ENCODE measurements at regions not wholly inside any gene's neighbourhood (a gene's known extent, or its start where the extent isn't known, plus 50 kb on each side); places are given as distances from the start of the nearest gene placed in this dataset.

DNA sequence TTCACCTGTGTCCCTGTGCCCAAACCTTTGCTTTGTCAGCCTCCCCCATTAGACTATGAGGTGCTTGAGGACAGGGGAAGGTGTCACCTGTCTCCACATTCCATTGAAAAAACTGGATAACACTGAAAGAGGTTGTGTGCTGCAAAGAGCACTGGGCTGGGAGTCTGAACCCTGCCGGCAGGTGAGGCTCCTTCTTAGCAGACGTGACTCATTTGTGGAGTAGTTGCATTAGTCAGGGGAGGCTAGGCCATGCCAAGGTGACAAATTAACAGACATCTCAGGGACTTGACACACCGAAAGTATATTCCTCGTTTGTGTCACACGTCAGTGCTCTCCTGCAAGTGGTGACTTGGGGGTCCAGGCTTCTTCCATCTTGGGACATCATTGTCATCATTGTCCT, 95.9 kb upstream of the STX18 start:
- Histone ChIP-seq H3K9me3 (ENCODE audit: low read depth) (no peaks in the 10 kb centered on the region), H3K36me3 (no peaks in the 10 kb centered on the region), H3K27me3 (no peaks in the 10 kb centered on the region), H3K4me3 (no peak overlapping the region), H3K4me1 (ENCODE audit: low read depth) (peaks cover 21% of the 10 kb centered on the region), H3K27ac (no peak overlapping the region)
- no peak for DNase-seq (ENCODE audit: low read depth in 1 of 2, low spot score in 1 of 2)
- TF ChIP-seq, protein P1, sequence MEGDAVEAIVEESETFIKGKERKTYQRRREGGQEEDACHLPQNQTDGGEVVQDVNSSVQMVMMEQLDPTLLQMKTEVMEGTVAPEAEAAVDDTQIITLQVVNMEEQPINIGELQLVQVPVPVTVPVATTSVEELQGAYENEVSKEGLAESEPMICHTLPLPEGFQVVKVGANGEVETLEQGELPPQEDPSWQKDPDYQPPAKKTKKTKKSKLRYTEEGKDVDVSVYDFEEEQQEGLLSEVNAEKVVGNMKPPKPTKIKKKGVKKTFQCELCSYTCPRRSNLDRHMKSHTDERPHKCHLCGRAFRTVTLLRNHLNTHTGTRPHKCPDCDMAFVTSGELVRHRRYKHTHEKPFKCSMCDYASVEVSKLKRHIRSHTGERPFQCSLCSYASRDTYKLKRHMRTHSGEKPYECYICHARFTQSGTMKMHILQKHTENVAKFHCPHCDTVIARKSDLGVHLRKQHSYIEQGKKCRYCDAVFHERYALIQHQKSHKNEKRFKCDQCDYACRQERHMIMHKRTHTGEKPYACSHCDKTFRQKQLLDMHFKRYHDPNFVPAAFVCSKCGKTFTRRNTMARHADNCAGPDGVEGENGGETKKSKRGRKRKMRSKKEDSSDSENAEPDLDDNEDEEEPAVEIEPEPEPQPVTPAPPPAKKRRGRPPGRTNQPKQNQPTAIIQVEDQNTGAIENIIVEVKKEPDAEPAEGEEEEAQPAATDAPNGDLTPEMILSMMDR (IDR thresholded peaks at IDR 0.05; ENCODE audit: low read depth, low read length): no peak

- H3K4me1 ChIP-seq (ENCODE audit: low read depth): no peaks in the 10 kb centered on the region
- H3K4me3 ChIP-seq: no peak overlapping the region
- no peak overlapping the region for H3K27ac ChIP-seq
- no peak for DNase-seq (ENCODE audit: low read depth in 1 of 2, low spot score in 1 of 2)
- TF ChIP-seq, protein P1 (IDR thresholded peaks at IDR 0.05; ENCODE audit: low read depth, low read length): no peak
- no peaks in the 10 kb centered on the region for H3K27me3 ChIP-seq
- no peaks in the 10 kb centered on the region for H3K9me3 ChIP-seq (ENCODE audit: low read depth)
- no peaks in the 10 kb centered on the region for H3K36me3 ChIP-seq
These were observed 91.6 kb upstream of the STX18 start for GRCh38 chr4:4633431-4633830.

GRCh38 chr4:4631150-4631549, 89.3 kb upstream of the STX18 start:
- DNase-seq (ENCODE audit: low read depth in 1 of 2, low spot score in 1 of 2): no peak
- Histone ChIP-seq H3K4me1 (ENCODE audit: low read depth) (peaks cover 7% of the 10 kb centered on the region), H3K9me3 (ENCODE audit: low read depth) (no peaks in the 10 kb centered on the region), H3K36me3 (no peaks in the 10 kb centered on the region), H3K27me3 (no peaks in the 10 kb centered on the region), H3K27ac (no peak overlapping the region), H3K4me3 (no peak overlapping the region)
- TF ChIP-seq, protein P1 (IDR thresholded peaks at IDR 0.05; ENCODE audit: low read depth, low read length): no peak

DNA sequence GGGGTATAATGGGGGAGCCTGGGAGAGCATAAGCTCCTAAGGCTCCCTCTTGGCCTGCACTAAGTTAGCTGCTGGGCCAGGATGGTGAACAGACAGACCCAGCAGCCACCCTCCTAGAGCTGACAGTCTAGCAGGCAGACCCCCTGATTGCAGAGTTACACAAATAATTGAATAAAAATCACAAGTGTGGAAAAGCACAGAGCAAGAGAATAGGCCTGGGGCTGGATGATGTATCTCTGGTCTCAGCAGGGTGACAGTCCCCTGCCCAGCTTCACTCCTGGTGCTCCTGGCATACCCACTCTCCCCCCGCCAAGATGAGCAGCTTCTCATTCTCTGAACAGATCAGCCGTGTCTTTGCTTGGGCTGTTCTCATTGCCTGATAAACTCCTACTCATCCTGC, 86.1 kb upstream of the STX18 start:
- H3K4me3 ChIP-seq: no peak overlapping the region
- H3K9me3 ChIP-seq (ENCODE audit: low read depth): no peaks in the 10 kb centered on the region
- H3K4me1 ChIP-seq (ENCODE audit: low read depth): peaks cover 7% of the 10 kb centered on the region
- no peaks in the 10 kb centered on the region for H3K36me3 ChIP-seq
- no peaks in the 10 kb centered on the region for H3K27me3 ChIP-seq
- TF ChIP-seq, protein P1 (IDR thresholded peaks at IDR 0.05; ENCODE audit: low read depth, low read length): no peak
- peak overlapping the region; percentile 66 for H3K27ac ChIP-seq
- DNase-seq (ENCODE audit: low read depth in 1 of 2, low spot score in 1 of 2): no peak

- no peaks in the 10 kb centered on the region for H3K27me3 ChIP-seq
- TF ChIP-seq, protein P1 (IDR thresholded peaks at IDR 0.05; ENCODE audit: low read depth, low read length): no peak
- DNase-seq (ENCODE audit: low read depth in 1 of 2, low spot score in 1 of 2): peak in 1 of 2 donors; percentile 23
- peaks cover 7% of the 10 kb centered on the region for H3K4me1 ChIP-seq (ENCODE audit: low read depth)
- no peaks in the 10 kb centered on the region for H3K36me3 ChIP-seq
- H3K27ac ChIP-seq: peak overlapping the region; percentile 66
- H3K4me3 ChIP-seq: no peak overlapping the region
- H3K9me3 ChIP-seq (ENCODE audit: low read depth): no peaks in the 10 kb centered on the region
These were observed 85.3 kb upstream of the STX18 start for GRCh38 chr4:4627111-4627510.

DNA sequence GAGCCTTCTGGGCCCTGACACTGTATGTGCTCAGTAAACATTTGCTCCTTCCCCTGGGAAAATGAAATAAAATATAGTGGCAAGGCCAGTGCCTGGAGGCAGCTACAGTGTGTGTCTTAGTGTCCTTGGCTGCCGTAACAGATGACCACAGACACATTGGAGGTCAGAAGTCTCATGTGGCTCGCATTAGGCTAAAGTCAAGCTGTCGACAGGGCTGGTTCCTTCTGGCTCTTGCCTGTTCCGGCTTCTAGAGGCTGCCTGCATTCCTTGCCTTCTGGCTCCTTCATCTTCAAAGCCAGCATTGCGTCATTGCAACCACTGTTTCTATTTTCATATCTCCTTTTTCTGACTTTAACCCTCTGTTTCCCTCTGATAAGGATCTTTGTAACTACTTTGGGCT, 83.6 kb upstream of the STX18 start:
- Histone ChIP-seq H3K9me3 (ENCODE audit: low read depth) (no peaks in the 10 kb centered on the region), H3K27me3 (no peaks in the 10 kb centered on the region), H3K4me3 (no peak overlapping the region), H3K4me1 (ENCODE audit: low read depth) (peaks cover 7% of the 10 kb centered on the region), H3K27ac (no peak overlapping the region), H3K36me3 (no peaks in the 10 kb centered on the region)
- TF ChIP-seq, protein P1 (IDR thresholded peaks at IDR 0.05; ENCODE audit: low read depth, low read length): no peak
- peak in 1 of 2 donors; percentile 63 for DNase-seq (ENCODE audit: low read depth in 1 of 2, low spot score in 1 of 2)
